Fibroblast of skin of right biceps (primary cell): ENCODE measurements at regions not wholly inside any gene's neighbourhood (a gene's known extent, or its start where the extent isn't known, plus 50 kb on each side); places are given as distances from the start of the nearest gene placed in this dataset.
"Not testable (repeated sequence)": the region's sequence is repeated elsewhere in the genome, so short reads cannot be mapped to it uniquely, and the experiment has no call there.

Source experiments
- DNase-seq: peaks from one replicate; pipeline ENCODE4 v3.0.0-alpha.2; 2013

- no peak for DNase-seq
Measured at GRCh38 chr3:21995079-21995607, 244.1 kb upstream of the ZNF385D start.

- no peak for DNase-seq
Measured at GRCh38 chr3:22007368-22007767, 256.4 kb upstream of the ZNF385D start.

GRCh38 chr3:22010997-22011396, 260.0 kb upstream of the ZNF385D start:
- no peak for DNase-seq

GRCh38 chr3:22012471-22012870, 261.5 kb upstream of the ZNF385D start:
- peak; percentile 20 for DNase-seq

- no peak for DNase-seq
Measured at GRCh38 chr3:22013641-22014040, 262.6 kb upstream of the ZNF385D start.

- no peak for DNase-seq
Measured at GRCh38 chr3:22016197-22016596, 265.2 kb upstream of the ZNF385D start.

GRCh38 chr3:22024638-22025037, 273.6 kb upstream of the ZNF385D start:
- not testable (repeated sequence) for DNase-seq

- DNase-seq = no peak
Measured at GRCh38 chr3:22029480-22029879, 278.5 kb upstream of the ZNF385D start.

- no peak for DNase-seq
Measured at GRCh38 chr3:22039161-22039560, 288.2 kb upstream of the ZNF385D start.

- DNase-seq = no peak
Measured at GRCh38 chr3:22040150-22040549, 289.1 kb upstream of the ZNF385D start.

- no peak for DNase-seq
Measured at GRCh38 chr3:22045882-22046281, 294.9 kb upstream of the ZNF385D start.

- DNase-seq = no peak
Measured at GRCh38 chr3:22063500-22063899, 312.5 kb upstream of the ZNF385D start.

- DNase-seq = no peak
Measured at GRCh38 chr3:22068619-22069018, 317.6 kb upstream of the ZNF385D start.

GRCh38 chr3:22088204-22088603, 337.2 kb upstream of the ZNF385D start:
- DNase-seq = no peak

- peak; percentile 21 for DNase-seq
Measured at GRCh38 chr3:22089284-22089683, 338.3 kb upstream of the ZNF385D start.

- DNase-seq = no peak
Measured at GRCh38 chr3:22091329-22091728, 340.3 kb upstream of the ZNF385D start.

- DNase-seq = no peak
Measured at GRCh38 chr3:22098021-22098420, 347.0 kb upstream of the ZNF385D start.

GRCh38 chr3:22101351-22101750, 350.3 kb upstream of the ZNF385D start:
- no peak for DNase-seq

- DNase-seq = no peak
Measured at GRCh38 chr3:22101811-22102210, 350.8 kb upstream of the ZNF385D start.

- DNase-seq = no peak
Measured at GRCh38 chr3:22103423-22103822, 352.4 kb upstream of the ZNF385D start.

- no peak for DNase-seq
Measured at GRCh38 chr3:22106213-22106896, 355.3 kb upstream of the ZNF385D start.

GRCh38 chr3:22111226-22111625, 360.2 kb upstream of the ZNF385D start:
- no peak for DNase-seq

- no peak for DNase-seq
Measured at GRCh38 chr3:22113453-22113852, 362.4 kb upstream of the ZNF385D start.

- peak; percentile 20 for DNase-seq
Measured at GRCh38 chr3:22115581-22115980, 364.6 kb upstream of the ZNF385D start.

- peak; percentile 17 for DNase-seq
Measured at GRCh38 chr3:22117091-22117490, 366.1 kb upstream of the ZNF385D start.
